ENCODE measurements at regions not wholly inside any gene's neighbourhood (a gene's known extent, or its start where the extent isn't known, plus 50 kb on each side); places are given as distances from the start of the nearest gene placed in this dataset.

DNA sequence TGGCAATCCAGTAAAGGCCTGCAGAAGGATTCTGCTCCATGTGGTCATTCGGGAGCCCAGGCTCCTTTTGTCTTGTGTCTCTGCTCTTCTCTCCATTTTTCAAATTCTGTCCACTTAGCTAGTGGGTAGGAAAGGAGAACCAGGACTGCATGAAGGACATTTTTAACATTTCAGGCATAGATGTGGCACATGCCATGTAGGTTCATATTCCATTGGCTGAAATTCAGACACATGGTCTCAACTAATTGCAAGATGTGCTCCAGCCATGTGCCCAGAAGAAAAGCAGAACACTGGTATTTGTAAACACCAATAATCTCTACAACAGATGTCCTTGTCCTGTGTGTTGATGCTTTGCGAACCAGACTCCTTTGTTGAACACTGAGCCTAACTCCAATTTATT is 85.2 kb upstream of the WLS start:
- peaks cover 3% of the 10 kb centered on the region; the same call in 1 of the 2 replicates for H3K9me1 ChIP-seq (ENCODE audit: insufficient read depth, low read length)
- no peak overlapping the region for H3K4me3 ChIP-seq (ENCODE audit: insufficient read depth, low read depth, low read length)
- no peaks in the 10 kb centered on the region for H3K9me3 ChIP-seq (ENCODE audit: control insufficient read depth, insufficient read depth, low read length)
- dilution Hi-C loops (cut with HindIII; ENCODE audit: low sequenced_read_pairs, unreplicated experiment), result no loop called here
- H4K20me1 ChIP-seq (ENCODE audit: insufficient read depth, low read length), result no peaks in the 10 kb centered on the region
- H4K8ac ChIP-seq (ENCODE audit: low read depth in 2 of 2, low read length in 2 of 2), result no peak overlapping the region
- ChIA-PET CTCF (no interaction called here), POLR2A (ENCODE audit: unreplicated experiment) (no interaction called here)
- no CpG with 5 or more reads among the region's 2 CpGs for WGBS, 2 experiments (ENCODE audit: extremely low coverage in 2 of 2, insufficient read length in 1 of 2)
- no peak overlapping the region for H3K27ac ChIP-seq (ENCODE audit: insufficient read depth, low read length)
- DNase-seq (no peak), ATAC-seq (ENCODE audit: low read depth) (no peak)
- no peak overlapping the region for H2BK5ac ChIP-seq (ENCODE audit: low read depth, low read length, poor library complexity, severe bottlenecking)
- H2AK5ac ChIP-seq (ENCODE audit: low read depth, low read length), result 0 out of 2 replicates have a peak overlapping the region, but pooled peaks have one; percentile 3
- H3K14ac ChIP-seq (replicated peaks; ENCODE audit: low read depth, low read length), result no peak overlapping the region
- H3K18ac ChIP-seq (ENCODE audit: low read depth, low read length), result no peak overlapping the region
- intact Hi-C loops (cut with micrococcal nuclease), result no loop called here
- no peak overlapping the region for H2AK9ac ChIP-seq (replicated peaks; ENCODE audit: low read depth, low read length, poor library complexity)
- H3K27me3 ChIP-seq (ENCODE audit: control insufficient read depth, insufficient read depth, low read length), result no peaks in the 10 kb centered on the region
- H3K9ac ChIP-seq (ENCODE audit: low read depth, low read length), result no peak overlapping the region
- no peak overlapping the region for H2BK20ac ChIP-seq (ENCODE audit: low read depth, low read length)
- no peak overlapping the region for H4K5ac ChIP-seq (ENCODE audit: low read depth, low read length)
- H3K79me1 ChIP-seq (ENCODE audit: low read depth in 1 of 2, low read length in 2 of 2), result no peaks in the 10 kb centered on the region
- no peak overlapping the region for H3K23ac ChIP-seq (ENCODE audit: low read depth, low read length)
- no peak overlapping the region for H4K91ac ChIP-seq (ENCODE audit: insufficient read depth, low read depth, low read length)
- in situ Hi-C loops (cut with MboI; ENCODE audit: low sequenced_read_pairs), result no loop called here
- H2AFZ ChIP-seq (replicated peaks; ENCODE audit: low read length, poor library complexity), result no peak overlapping the region
- no peak overlapping the region for H3K56ac ChIP-seq (ENCODE audit: extremely low read depth, insufficient read depth, low read length)
- no peak overlapping the region for H3K4ac ChIP-seq (ENCODE audit: low read depth, low read length)
- no peak overlapping the region for H2BK120ac ChIP-seq (ENCODE audit: low read depth, low read length)
- no peaks in the 10 kb centered on the region for H3K36me3 ChIP-seq (ENCODE audit: control insufficient read depth, insufficient read depth, low read length)
- H2BK15ac ChIP-seq (ENCODE audit: low read depth, low read length), result no peak overlapping the region
- no peak overlapping the region for H3K4me2 ChIP-seq (ENCODE audit: low read depth, low read length)
- TF ChIP-seq, protein P1, sequence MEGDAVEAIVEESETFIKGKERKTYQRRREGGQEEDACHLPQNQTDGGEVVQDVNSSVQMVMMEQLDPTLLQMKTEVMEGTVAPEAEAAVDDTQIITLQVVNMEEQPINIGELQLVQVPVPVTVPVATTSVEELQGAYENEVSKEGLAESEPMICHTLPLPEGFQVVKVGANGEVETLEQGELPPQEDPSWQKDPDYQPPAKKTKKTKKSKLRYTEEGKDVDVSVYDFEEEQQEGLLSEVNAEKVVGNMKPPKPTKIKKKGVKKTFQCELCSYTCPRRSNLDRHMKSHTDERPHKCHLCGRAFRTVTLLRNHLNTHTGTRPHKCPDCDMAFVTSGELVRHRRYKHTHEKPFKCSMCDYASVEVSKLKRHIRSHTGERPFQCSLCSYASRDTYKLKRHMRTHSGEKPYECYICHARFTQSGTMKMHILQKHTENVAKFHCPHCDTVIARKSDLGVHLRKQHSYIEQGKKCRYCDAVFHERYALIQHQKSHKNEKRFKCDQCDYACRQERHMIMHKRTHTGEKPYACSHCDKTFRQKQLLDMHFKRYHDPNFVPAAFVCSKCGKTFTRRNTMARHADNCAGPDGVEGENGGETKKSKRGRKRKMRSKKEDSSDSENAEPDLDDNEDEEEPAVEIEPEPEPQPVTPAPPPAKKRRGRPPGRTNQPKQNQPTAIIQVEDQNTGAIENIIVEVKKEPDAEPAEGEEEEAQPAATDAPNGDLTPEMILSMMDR (conservative IDR thresholded peaks at IDR 0.05; ENCODE audit: low read depth, low read length), result no peak
- no peak for TF ChIP-seq CHD1 (IDR thresholded peaks at IDR 0.05; ENCODE audit: low read depth, low read length)
- no peak for TF ChIP-seq CEBPB (IDR thresholded peaks at IDR 0.05; ENCODE audit: low read depth, low read length)
- no peak for TF ChIP-seq FOS (IDR thresholded peaks at IDR 0.05; ENCODE audit: low read depth, low read length)
- no peak for TF ChIP-seq NFE2L2 (IDR thresholded peaks at IDR 0.05; ENCODE audit: low read depth, low read length)
- no peak for TF ChIP-seq RCOR1 (IDR thresholded peaks at IDR 0.05; ENCODE audit: insufficient replicate concordance, low read length)
- no peak for TF ChIP-seq RFX5 (IDR thresholded peaks at IDR 0.05; ENCODE audit: low read depth, low read length)
- TF ChIP-seq, protein P2, sequence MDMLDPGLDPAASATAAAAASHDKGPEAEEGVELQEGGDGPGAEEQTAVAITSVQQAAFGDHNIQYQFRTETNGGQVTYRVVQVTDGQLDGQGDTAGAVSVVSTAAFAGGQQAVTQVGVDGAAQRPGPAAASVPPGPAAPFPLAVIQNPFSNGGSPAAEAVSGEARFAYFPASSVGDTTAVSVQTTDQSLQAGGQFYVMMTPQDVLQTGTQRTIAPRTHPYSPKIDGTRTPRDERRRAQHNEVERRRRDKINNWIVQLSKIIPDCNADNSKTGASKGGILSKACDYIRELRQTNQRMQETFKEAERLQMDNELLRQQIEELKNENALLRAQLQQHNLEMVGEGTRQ (IDR thresholded peaks at IDR 0.05; ENCODE audit: low read depth, low read length), result no peak
- TF ChIP-seq SMC3 (IDR thresholded peaks at IDR 0.05; ENCODE audit: low read depth, low read length), result no peak
- TF ChIP-seq BHLHE40 (IDR thresholded peaks at IDR 0.05; ENCODE audit: low read depth, low read length), result no peak
- TF ChIP-seq RAD21 (IDR thresholded peaks at IDR 0.05; ENCODE audit: low read length), result no peak
- TF ChIP-seq, protein P3, sequence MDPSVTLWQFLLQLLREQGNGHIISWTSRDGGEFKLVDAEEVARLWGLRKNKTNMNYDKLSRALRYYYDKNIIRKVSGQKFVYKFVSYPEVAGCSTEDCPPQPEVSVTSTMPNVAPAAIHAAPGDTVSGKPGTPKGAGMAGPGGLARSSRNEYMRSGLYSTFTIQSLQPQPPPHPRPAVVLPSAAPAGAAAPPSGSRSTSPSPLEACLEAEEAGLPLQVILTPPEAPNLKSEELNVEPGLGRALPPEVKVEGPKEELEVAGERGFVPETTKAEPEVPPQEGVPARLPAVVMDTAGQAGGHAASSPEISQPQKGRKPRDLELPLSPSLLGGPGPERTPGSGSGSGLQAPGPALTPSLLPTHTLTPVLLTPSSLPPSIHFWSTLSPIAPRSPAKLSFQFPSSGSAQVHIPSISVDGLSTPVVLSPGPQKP (IDR thresholded peaks at IDR 0.05; ENCODE audit: borderline replicate concordance, low read depth, low read length), result no peak
- no peak for TF ChIP-seq MAZ (IDR thresholded peaks at IDR 0.05; ENCODE audit: borderline replicate concordance, low read depth, low read length)
- no peak for TF ChIP-seq MAFK (IDR thresholded peaks at IDR 0.05; ENCODE audit: low read depth, low read length)
- TF ChIP-seq MXI1 (IDR thresholded peaks at IDR 0.05; ENCODE audit: borderline replicate concordance, low read depth, low read length), result no peak
- no peak for TF ChIP-seq POLR2A (IDR thresholded peaks at IDR 0.05; ENCODE audit: low read depth, low read length)
- BruUV-seq (replicated peaks), result no TSS peak
- peaks cover 10% of the 10 kb centered on the region for H3K4me1 ChIP-seq (ENCODE audit: control insufficient read depth, insufficient read depth, low read length)

Data from IMR-90 (cell line).